ENCODE measurements at regions not wholly inside any gene's neighbourhood (a gene's known extent, or its start where the extent isn't known, plus 50 kb on each side); places are given as distances from the start of the nearest gene placed in this dataset.

DNA sequence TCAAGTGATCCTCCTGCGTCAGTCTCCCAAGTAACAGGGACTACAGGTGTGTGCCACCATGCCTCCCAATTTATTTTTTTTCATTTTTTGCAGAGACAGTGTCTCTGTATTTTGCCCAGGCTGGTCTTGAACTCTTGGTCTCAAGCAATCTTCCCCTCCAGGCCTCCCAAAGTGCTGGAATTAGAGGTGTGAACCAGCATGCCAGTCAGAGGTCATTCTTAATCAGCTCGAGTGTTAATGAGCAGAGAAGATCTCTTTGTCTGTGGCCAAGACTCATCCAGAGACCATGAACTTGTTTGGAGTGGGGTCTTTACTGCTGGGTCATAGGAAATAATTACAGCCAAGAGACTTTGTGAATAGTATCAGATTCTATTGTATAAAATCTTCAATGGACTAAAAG, 99.2 kb upstream of the AP1S2 start:
- Mint-ChIP-seq H3K27me3 (peaks cover 3% of the 10 kb centered on the region), H3K9me3 (no peaks in the 10 kb centered on the region), H3K27ac (no peak overlapping the region), H3K36me3 (ENCODE audit: low read depth) (no peaks in the 10 kb centered on the region), H3K4me3 (no peak overlapping the region), H3K4me1 (ENCODE audit: low read depth) (no peaks in the 10 kb centered on the region)

DNA sequence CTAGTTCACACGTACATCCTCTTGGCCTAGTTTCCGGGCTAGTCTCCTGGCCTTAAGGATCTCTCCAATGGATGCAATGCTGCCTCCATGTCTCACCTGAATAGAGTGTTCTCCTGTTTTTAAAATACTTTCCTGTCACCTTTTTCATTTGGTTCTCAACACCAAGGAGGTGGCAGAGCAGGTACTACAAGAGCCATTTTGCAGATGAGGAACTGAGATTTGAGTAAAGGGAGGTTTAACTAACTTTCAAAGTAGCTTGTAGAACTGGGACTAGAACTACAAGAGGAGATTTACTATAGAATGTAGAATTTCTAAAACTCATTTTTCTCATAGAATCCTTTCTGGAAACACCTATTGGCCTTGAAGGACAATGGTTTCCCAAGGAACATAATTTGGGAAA, 97.6 kb upstream of the AP1S2 start:
- Mint-ChIP-seq H3K36me3 (ENCODE audit: low read depth) (no peaks in the 10 kb centered on the region), H3K4me1 (ENCODE audit: low read depth) (no peaks in the 10 kb centered on the region), H3K4me3 (no peak overlapping the region), H3K27me3 (peaks cover 6% of the 10 kb centered on the region), H3K9me3 (no peaks in the 10 kb centered on the region), H3K27ac (no peak overlapping the region)

DNA sequence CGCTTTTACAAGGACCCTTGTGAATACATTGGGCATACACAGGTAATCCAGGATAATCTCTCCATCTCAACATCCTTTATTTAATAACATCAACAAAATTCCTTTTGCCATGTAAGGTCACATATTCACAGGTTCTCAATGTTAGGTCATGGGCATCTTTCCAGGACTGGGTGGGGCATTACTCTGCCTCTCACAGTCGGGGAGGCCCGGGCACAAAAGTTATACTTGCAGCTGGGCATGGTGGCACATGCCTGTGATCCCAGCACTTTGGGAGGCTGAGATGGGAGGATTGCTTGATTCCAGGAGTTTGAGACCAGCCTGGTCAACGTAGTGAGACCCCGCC, 93.7 kb upstream of the AP1S2 start:
- H3K4me1 Mint-ChIP-seq (ENCODE audit: low read depth), result no peaks in the 10 kb centered on the region
- H3K27me3 Mint-ChIP-seq, result peaks cover 6% of the 10 kb centered on the region
- no peaks in the 10 kb centered on the region for H3K9me3 Mint-ChIP-seq
- H3K4me3 Mint-ChIP-seq, result no peak overlapping the region
- no peaks in the 10 kb centered on the region for H3K36me3 Mint-ChIP-seq (ENCODE audit: low read depth)
- no peak overlapping the region for H3K27ac Mint-ChIP-seq

DNA sequence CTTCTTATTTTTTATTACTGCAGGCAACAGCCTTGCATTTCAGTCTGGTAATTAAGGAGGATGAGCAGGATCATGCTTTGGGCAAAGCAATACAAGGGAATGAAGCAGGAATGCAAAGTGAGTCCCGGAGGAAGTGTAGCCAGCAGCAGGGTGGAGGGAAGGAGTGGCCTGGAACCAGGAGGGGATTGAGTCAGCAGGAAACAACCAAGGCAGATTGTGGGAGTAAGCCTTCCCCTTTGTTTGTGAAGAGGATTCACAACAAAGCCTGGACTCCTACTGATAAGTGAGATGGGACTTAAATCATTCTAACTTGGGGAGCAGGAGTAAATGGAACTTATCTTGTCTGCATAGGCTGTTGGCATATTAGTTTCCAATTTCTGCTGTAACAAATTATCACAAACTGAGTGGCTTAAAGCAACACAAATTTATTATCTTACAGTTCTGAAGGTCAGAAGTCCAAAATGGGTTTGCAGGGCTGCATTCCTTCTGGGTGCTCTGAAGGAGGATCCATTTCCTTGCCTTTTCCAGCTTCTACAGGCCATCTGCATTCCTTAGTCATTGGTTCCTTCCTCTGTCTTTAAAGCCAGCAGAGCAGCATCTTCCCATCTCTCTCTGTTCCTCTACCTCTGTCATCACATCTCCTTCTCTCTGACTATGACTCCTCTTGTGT, 93.2 kb upstream of the AP1S2 start:
- no peaks in the 10 kb centered on the region for H3K36me3 Mint-ChIP-seq (ENCODE audit: low read depth)
- H3K4me1 Mint-ChIP-seq (ENCODE audit: low read depth), result no peaks in the 10 kb centered on the region
- H3K4me3 Mint-ChIP-seq, result no peak overlapping the region
- no peak overlapping the region for H3K27ac Mint-ChIP-seq
- peaks cover 6% of the 10 kb centered on the region for H3K27me3 Mint-ChIP-seq
- H3K9me3 Mint-ChIP-seq, result no peaks in the 10 kb centered on the region

DNA sequence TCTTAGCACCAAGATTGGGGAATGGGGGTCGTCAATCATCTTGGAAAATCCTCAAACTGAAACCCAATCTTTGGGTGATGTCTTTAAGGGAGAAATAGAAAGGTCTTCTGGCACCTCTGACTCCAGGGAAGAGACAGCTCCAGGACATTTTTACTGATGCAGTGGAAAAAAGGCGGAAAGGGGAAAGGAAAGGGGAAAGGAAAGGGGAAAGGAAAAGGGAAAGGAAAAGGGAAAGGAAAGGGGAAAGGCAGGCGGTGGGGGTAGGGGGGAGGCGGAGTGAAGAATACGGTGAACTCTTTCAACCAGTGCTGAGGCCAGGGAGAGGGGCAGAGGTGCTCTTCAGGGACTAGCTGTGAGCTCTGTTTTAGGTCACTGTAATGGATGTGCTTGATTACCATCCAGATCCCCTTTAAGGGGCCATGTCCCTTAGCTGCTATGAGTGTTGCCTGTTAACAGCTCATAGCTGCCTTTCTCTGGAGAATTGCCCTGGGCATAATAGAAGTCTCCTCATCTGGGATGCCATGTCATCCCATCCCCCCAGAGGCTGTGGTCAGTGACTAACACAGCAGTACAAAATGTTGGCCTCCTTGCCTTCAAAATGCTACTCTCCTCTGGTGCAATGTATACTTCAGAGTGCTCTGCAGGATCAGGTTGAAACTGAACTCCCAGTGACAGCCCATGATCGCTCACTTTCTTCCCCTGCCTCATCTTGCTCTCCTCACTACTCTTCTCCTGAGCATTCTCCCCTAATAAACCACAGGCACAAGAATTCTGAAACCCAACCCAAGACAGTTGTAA, 92.4 kb upstream of the AP1S2 start:
- no peak overlapping the region for H3K27ac Mint-ChIP-seq
- H3K36me3 Mint-ChIP-seq (ENCODE audit: low read depth), result no peaks in the 10 kb centered on the region
- peaks cover 9% of the 10 kb centered on the region for H3K27me3 Mint-ChIP-seq
- H3K4me3 Mint-ChIP-seq, result no peak overlapping the region
- no peaks in the 10 kb centered on the region for H3K9me3 Mint-ChIP-seq
- no peaks in the 10 kb centered on the region for H3K4me1 Mint-ChIP-seq (ENCODE audit: low read depth)

DNA sequence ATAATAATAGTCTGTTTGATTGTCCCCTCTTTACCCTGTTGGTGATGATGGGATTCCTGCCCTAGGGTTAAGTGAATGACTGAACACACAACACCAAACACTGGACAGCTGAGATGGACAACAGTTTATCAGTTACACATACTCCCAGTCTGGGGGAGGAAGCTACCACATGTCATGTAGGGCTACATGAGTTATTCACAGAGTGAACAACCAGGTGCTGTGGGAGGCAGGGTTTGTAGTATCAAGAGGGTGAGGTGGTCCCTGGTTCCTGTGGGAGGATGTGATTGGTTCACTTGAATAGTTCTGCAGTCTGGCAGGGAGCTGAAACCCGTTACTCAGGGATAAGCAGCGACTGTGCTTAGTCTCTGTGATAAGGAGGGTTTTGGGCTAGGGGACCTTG, 88.8 kb upstream of the AP1S2 start:
- Mint-ChIP-seq H3K4me3 (no peak overlapping the region), H3K27me3 (peaks cover 7% of the 10 kb centered on the region), H3K4me1 (ENCODE audit: low read depth) (no peaks in the 10 kb centered on the region), H3K9me3 (no peaks in the 10 kb centered on the region), H3K36me3 (ENCODE audit: low read depth) (no peaks in the 10 kb centered on the region), H3K27ac (no peak overlapping the region)

DNA sequence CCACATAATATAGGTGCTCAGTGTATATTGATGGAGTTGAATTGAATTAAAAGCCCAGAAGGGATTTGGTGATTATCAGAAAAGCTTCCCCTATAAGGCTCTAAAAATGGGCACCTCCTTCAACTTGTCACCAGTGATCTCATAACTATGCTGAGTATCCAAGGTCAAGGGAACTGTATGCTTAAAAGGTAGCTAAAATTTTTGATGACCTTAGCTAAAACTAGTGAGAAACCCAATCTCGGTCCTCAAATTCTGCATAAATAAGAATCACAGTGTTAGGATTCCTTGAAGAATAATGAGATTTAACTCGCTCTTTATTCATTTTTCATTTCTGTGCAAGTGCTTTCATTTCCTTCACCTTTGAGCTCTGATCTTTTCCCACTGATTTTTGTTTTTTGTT, 87.7 kb upstream of the AP1S2 start:
- Mint-ChIP-seq H3K36me3 (ENCODE audit: low read depth) (no peaks in the 10 kb centered on the region), H3K4me3 (no peak overlapping the region), H3K27me3 (peaks cover 4% of the 10 kb centered on the region), H3K27ac (no peak overlapping the region), H3K9me3 (no peaks in the 10 kb centered on the region), H3K4me1 (ENCODE audit: low read depth) (no peaks in the 10 kb centered on the region)

DNA sequence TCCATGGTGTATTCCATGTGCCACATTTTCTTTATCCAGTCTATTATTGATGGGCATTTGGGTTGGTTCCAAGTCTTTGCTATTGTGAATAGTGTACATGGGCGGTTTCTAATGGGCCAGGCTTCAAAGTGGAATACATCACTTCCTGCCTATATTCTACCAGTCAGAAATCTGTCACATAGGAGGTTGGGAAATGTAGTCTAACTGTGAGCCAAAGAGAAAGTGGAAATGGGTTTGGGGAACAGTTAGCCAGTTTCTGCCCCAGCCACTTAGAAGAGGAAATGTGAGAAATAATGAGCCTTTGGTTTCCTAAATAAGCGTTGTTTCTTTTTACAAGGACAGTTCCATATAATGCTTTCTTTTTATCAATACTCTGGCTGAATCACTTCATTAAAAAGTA, 85.1 kb upstream of the AP1S2 start:
- Mint-ChIP-seq H3K27ac (no peak overlapping the region), H3K4me3 (no peak overlapping the region), H3K27me3 (peaks cover 4% of the 10 kb centered on the region), H3K4me1 (ENCODE audit: low read depth) (no peaks in the 10 kb centered on the region), H3K9me3 (no peaks in the 10 kb centered on the region), H3K36me3 (ENCODE audit: low read depth) (no peaks in the 10 kb centered on the region)

DNA sequence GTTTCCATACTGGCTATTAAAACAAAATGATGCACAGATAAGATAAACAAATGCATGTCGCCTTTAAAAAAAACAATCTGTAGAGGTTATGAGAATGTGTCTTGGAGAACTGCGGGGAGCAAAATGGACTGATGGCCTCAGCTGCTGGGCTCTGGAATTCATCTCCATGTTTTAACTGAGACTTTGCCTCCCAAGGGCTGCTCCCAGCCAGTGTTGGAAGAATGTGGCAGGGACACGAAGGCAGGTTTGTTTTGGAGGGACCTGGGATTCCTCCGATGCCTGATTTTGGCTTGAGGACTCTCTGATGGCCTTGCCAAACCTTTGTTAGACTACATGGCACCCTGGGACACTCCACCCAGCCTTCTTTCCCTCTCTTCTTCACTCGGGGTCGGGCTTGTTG, 83.5 kb upstream of the AP1S2 start:
- Mint-ChIP-seq H3K9me3 (no peaks in the 10 kb centered on the region), H3K27me3 (peaks cover 8% of the 10 kb centered on the region), H3K27ac (no peak overlapping the region), H3K4me1 (ENCODE audit: low read depth) (no peaks in the 10 kb centered on the region), H3K36me3 (ENCODE audit: low read depth) (no peaks in the 10 kb centered on the region), H3K4me3 (no peak overlapping the region)

DNA sequence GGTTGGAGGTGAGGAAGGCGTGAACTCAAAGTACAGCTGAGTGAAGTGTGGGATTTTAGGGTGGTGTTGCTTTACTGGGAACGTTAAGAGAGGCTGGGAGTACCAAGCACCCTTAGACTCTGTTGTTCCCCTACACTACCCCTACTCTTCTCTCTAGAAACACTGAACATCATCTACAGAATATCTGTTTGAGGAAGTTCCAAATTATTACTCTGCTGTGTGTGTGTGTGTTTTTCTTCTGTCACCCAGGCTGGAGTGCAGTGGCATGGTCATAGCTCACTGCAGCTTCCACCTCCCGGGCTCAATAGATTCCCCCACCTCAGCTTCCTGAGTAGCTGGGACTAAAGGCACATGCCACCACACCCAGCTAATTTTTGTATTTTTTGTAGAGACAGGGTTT, 76.7 kb upstream of the AP1S2 start:
- no peak overlapping the region for H3K27ac Mint-ChIP-seq
- H3K9me3 Mint-ChIP-seq, result no peaks in the 10 kb centered on the region
- no peak overlapping the region for H3K4me3 Mint-ChIP-seq
- H3K36me3 Mint-ChIP-seq (ENCODE audit: low read depth), result no peaks in the 10 kb centered on the region
- H3K4me1 Mint-ChIP-seq (ENCODE audit: low read depth), result no peaks in the 10 kb centered on the region
- H3K27me3 Mint-ChIP-seq, result peaks cover 22% of the 10 kb centered on the region

DNA sequence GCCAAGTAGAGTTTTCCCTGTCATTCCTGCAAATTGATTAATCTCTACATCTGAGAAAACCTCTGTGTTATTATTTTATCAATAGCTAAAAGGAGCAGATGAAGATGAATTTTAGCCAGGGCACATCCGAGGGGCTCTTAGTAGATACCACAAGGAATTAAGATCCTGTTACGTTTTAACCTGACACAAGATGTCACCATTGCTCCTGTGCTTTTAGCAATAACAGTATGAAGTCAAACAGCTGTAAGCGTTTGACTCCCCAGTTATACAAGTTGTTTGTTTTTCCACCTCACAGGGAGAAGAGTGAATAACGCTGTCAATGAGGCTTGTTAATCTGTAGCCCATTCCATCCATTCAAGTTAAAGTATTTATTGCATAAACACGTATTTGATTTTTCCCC, 76.0 kb upstream of the AP1S2 start:
- H3K4me1 Mint-ChIP-seq (ENCODE audit: low read depth), result no peaks in the 10 kb centered on the region
- no peaks in the 10 kb centered on the region for H3K9me3 Mint-ChIP-seq
- H3K27ac Mint-ChIP-seq, result no peak overlapping the region
- peaks cover 23% of the 10 kb centered on the region for H3K27me3 Mint-ChIP-seq
- no peak overlapping the region for H3K4me3 Mint-ChIP-seq
- H3K36me3 Mint-ChIP-seq (ENCODE audit: low read depth), result no peaks in the 10 kb centered on the region

DNA sequence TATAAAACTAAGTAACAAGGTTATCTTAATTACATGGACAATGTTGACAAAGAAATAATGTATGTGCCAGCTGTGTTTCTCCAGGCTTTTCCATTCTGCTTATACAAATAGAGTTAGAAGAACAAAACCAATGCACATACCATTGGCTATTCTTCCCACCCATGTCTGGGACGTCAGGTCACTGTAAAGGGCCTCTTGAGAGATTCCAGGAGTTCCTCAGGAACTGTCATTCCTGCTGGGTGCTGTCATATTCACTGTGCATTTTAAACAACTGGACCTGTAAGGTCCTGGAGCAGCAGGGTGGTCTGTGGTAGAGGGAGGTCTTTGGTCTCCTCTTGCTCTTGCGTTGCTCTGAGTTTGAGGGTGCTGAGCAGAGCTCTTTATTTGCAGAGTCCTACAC, 74.6 kb upstream of the AP1S2 start:
- Mint-ChIP-seq H3K27me3 (peaks cover 28% of the 10 kb centered on the region), H3K27ac (no peak overlapping the region), H3K9me3 (no peaks in the 10 kb centered on the region), H3K4me3 (no peak overlapping the region), H3K36me3 (ENCODE audit: low read depth) (no peaks in the 10 kb centered on the region), H3K4me1 (ENCODE audit: low read depth) (no peaks in the 10 kb centered on the region)

DNA sequence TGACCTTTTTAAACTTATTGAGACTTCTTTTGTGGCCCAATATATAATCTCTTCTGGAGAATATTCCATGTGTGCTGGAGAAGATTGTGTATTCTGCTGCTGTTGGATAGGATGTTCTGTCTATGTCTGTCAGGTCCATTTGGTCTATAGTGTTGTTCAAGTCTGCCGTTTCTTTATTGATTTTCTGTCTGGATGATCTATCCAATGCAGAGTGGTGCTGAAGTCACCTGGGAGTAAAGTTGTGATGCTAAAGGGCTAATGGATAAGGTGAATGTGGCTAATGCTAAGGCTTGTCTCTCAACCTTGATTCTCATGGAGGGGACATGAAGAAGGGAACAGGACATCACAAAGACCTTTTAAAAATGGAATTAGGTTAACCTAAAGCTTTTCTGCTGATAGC, 72.0 kb upstream of the AP1S2 start:
- H3K27ac Mint-ChIP-seq, result no peak overlapping the region
- peaks cover 28% of the 10 kb centered on the region for H3K27me3 Mint-ChIP-seq
- no peaks in the 10 kb centered on the region for H3K36me3 Mint-ChIP-seq (ENCODE audit: low read depth)
- H3K9me3 Mint-ChIP-seq, result no peaks in the 10 kb centered on the region
- H3K4me1 Mint-ChIP-seq (ENCODE audit: low read depth), result no peaks in the 10 kb centered on the region
- no peak overlapping the region for H3K4me3 Mint-ChIP-seq

DNA sequence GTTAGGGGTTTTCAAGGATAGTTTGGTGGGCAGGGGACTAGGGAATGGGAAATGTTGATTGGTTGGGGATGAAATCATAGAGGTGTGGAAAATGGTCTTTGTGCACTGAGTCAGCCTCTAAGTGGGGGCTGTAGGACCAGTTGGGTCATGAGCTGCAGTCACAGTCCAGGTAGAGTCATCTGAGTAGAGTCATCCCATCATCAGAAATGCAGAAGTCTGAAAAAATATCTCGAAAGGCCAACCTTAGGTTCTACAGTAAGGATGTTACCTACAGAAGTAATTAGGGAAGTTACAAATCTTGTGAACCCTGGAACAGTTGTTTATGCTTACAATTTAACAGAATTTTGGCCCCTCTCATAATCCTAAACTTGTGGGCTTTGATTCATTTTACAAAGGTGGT, 63.4 kb upstream of the AP1S2 start:
- Mint-ChIP-seq H3K4me3 (no peak overlapping the region), H3K4me1 (ENCODE audit: low read depth) (peaks cover 13% of the 10 kb centered on the region), H3K27me3 (peaks cover 3% of the 10 kb centered on the region), H3K27ac (no peak overlapping the region), H3K9me3 (no peaks in the 10 kb centered on the region), H3K36me3 (ENCODE audit: low read depth) (no peaks in the 10 kb centered on the region)

DNA sequence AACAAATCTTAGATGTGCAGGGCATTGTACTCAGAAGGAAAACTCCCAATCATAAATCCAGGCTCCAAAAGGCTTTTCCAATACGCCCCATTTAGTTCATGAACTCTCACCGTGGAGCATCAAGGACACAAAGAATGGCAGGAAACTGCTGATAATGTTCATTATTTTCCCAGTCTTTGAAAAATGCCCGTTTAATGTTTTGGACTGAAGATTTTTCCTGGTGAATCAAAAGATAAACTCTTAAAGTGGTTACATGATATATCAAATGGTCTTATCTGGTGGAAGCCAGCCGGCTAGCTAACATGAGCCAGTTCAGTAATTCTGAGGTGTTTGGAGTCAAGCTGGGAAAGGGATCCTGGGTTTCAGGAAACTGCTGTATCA, 62.1 kb upstream of the AP1S2 start:
- Mint-ChIP-seq H3K27ac (no peak overlapping the region), H3K36me3 (ENCODE audit: low read depth) (no peaks in the 10 kb centered on the region), H3K4me3 (no peak overlapping the region), H3K9me3 (no peaks in the 10 kb centered on the region), H3K4me1 (ENCODE audit: low read depth) (peaks cover 18% of the 10 kb centered on the region), H3K27me3 (peaks cover 3% of the 10 kb centered on the region)
